WTC11 (cell line): ENCODE measurements at regions not wholly inside any gene's neighbourhood (a gene's known extent, or its start where the extent isn't known, plus 50 kb on each side); places are given as distances from the start of the nearest gene placed in this dataset.

Experiments
- ATAC-seq: fragments of 200-7000 bp; cut with Tn5 transposase; 2 replicates; pipeline ENCODE4 v1.10.0; 2021; ENCODE audit warnings: mild to moderate bottlenecking, moderate library complexity
- CTCF ChIA-PET: fragments of 300-600 bp; sonication (Branson Sonifier 250); formaldehyde crosslinking; loops from one replicate; lab custom pipeline; 2021; ENCODE audit warnings: antibody characterized with exemption; lab: Charles Lee
- POLR2A ChIA-PET: fragments of 350-600 bp; sonication (Branson Sonifier 250); formaldehyde crosslinking; loops from one replicate; lab custom pipeline; 2021; ENCODE audit warnings: antibody characterized with exemption; lab: Charles Lee
- DNase-seq: peaks from one replicate; pipeline ENCODE4 v3.0.0; 2021; ENCODE audit warnings: low spot score
- H3K27ac Mint-ChIP-seq: 2 replicates; pipeline ENCODE4 v1.8.0; 2021; ENCODE audit warnings: mixed read lengths
- H3K27me3 Mint-ChIP-seq: 2 replicates; pipeline ENCODE4 v1.8.0; 2021; ENCODE audit warnings: low read depth, mild to moderate bottlenecking, moderate library complexity, mixed read lengths
- H3K36me3 Mint-ChIP-seq: 2 replicates; pipeline ENCODE4 v1.8.0; 2021; ENCODE audit warnings: mixed read lengths
- H3K4me1 Mint-ChIP-seq: 2 replicates; pipeline ENCODE4 v1.8.0; 2022; ENCODE audit warnings: mixed read lengths
- H3K4me3 Mint-ChIP-seq: 2 replicates; pipeline ENCODE4 v1.8.0; 2021; ENCODE audit warnings: mild to moderate bottlenecking, moderate library complexity, mixed read lengths
- H3K9me3 Mint-ChIP-seq: 2 replicates; pipeline ENCODE4 v1.8.0; 2021; ENCODE audit warnings: mixed read lengths
- AFF4 ChIP-seq: sonication (generic); formaldehyde crosslinking; IDR thresholded peaks from 2 replicates; pipeline ENCODE4 v1.8.1; 2023; ENCODE audit warnings: mild to moderate bottlenecking, missing genetic modification reagents, borderline replicate concordance
- ATF3 ChIP-seq: sonication (generic); formaldehyde crosslinking; conservative IDR thresholded peaks from 2 replicates; pipeline ENCODE4 v1.8.1; 2022; ENCODE audit warnings: mild to moderate bottlenecking, missing genetic modification reagents
- EMX1 ChIP-seq: fragments of 250-450 bp; sonication (Bioruptor Pico); IDR thresholded peaks from 2 replicates; pipeline ENCODE4 v1.8.0; 2021; ENCODE audit warnings: mild to moderate bottlenecking
- FOXP4 ChIP-seq: sonication (generic); formaldehyde crosslinking; IDR thresholded peaks from 2 replicates; pipeline ENCODE4 v1.8.0; 2022; ENCODE audit warnings: mild to moderate bottlenecking, missing genetic modification reagents
- GABPB1 ChIP-seq: sonication (generic); formaldehyde crosslinking; IDR thresholded peaks from 2 replicates; pipeline ENCODE4 v1.8.1; 2023; ENCODE audit warnings: mild to moderate bottlenecking, missing genetic modification reagents
- GTF2I ChIP-seq: fragments of 250-450 bp; sonication (Bioruptor Pico); conservative IDR thresholded peaks from 2 replicates; pipeline ENCODE4 v1.4.0; 2021; ENCODE audit warnings: mild to moderate bottlenecking
- IRF2 ChIP-seq: sonication (generic); formaldehyde crosslinking; IDR thresholded peaks from 2 replicates; pipeline ENCODE4 v1.8.0; 2022; ENCODE audit warnings: low read depth, missing genetic modification reagents, borderline replicate concordance
- NR1H2 ChIP-seq: sonication (generic); formaldehyde crosslinking; IDR thresholded peaks from 2 replicates; pipeline ENCODE4 v1.9.0; 2021; ENCODE audit warnings: mild to moderate bottlenecking, moderate library complexity, missing genetic modification reagents
- NR3C1 ChIP-seq: sonication (generic); formaldehyde crosslinking; conservative IDR thresholded peaks from 2 replicates; pipeline ENCODE4 v1.8.1; 2023; ENCODE audit warnings: low read depth, mild to moderate bottlenecking, missing genetic modification reagents
- PREB ChIP-seq: sonication (generic); formaldehyde crosslinking; IDR thresholded peaks from 2 replicates; pipeline ENCODE4 v1.8.1; 2022; ENCODE audit warnings: mild to moderate bottlenecking, missing genetic modification reagents, moderate library complexity, borderline replicate concordance
- SOX15 ChIP-seq: fragments of 250-450 bp; sonication (Bioruptor Pico); IDR thresholded peaks from 2 replicates; pipeline ENCODE4 v1.9.0; 2021; ENCODE audit warnings: mild to moderate bottlenecking
- TEAD1 ChIP-seq: sonication (generic); formaldehyde crosslinking; IDR thresholded peaks from 2 replicates; pipeline ENCODE4 v1.8.0; 2022; ENCODE audit warnings: mild to moderate bottlenecking, missing genetic modification reagents
- ZMAT4 ChIP-seq: fragments of 250-450 bp; sonication (Bioruptor Pico); IDR thresholded peaks from 2 replicates; pipeline ENCODE4 v1.9.0; 2021; ENCODE audit warnings: mild to moderate bottlenecking
- ZNF532 ChIP-seq: fragments of 250-450 bp; sonication (Bioruptor Pico); IDR thresholded peaks from 2 replicates; pipeline ENCODE4 v1.9.0; 2021; ENCODE audit warnings: mild to moderate bottlenecking, borderline replicate concordance
- TF ChIP-seq, protein P1 (sequence below): sonication (generic); formaldehyde crosslinking; IDR thresholded peaks from 2 replicates; pipeline ENCODE4 v1.8.1; 2023; ENCODE audit warnings: mild to moderate bottlenecking, moderate library complexity, missing genetic modification reagents
- TF ChIP-seq, protein P2 (sequence below): sonication (generic); formaldehyde crosslinking; IDR thresholded peaks from 2 replicates; pipeline ENCODE4 v1.8.1; 2023; ENCODE audit warnings: mild to moderate bottlenecking, missing genetic modification reagents
- TF ChIP-seq, protein P3 (sequence below): sonication (generic); formaldehyde crosslinking; IDR thresholded peaks from 2 replicates; pipeline ENCODE4 v1.8.0; 2022; ENCODE audit warnings: mild to moderate bottlenecking, missing genetic modification reagents
- TF ChIP-seq, protein P4 (sequence below): sonication (generic); formaldehyde crosslinking; IDR thresholded peaks from 2 replicates; pipeline ENCODE4 v1.8.1; 2023; ENCODE audit warnings: mild to moderate bottlenecking, missing genetic modification reagents, moderate library complexity

DNA sequence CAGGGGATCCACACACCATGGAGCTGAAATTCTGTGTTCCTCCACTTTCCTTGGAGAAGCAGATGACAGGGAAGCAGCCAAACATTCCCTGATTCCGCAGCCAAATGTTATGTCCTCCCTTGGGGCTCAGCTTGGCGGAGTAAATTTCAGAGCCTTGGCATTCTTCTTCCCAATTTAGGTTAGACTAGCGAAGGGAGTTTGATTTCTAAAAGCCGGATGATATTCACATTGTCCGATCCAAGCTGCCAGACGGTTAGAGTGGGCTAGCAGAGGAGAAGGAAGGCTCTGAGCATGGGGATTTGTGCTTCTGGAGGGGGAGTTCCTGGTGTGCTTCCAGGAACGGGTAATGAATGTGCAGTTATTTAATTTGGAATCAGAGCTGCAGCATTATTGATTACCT, 380.4 kb upstream of the EEF2KMT start (continued):
- TF ChIP-seq, protein P1, sequence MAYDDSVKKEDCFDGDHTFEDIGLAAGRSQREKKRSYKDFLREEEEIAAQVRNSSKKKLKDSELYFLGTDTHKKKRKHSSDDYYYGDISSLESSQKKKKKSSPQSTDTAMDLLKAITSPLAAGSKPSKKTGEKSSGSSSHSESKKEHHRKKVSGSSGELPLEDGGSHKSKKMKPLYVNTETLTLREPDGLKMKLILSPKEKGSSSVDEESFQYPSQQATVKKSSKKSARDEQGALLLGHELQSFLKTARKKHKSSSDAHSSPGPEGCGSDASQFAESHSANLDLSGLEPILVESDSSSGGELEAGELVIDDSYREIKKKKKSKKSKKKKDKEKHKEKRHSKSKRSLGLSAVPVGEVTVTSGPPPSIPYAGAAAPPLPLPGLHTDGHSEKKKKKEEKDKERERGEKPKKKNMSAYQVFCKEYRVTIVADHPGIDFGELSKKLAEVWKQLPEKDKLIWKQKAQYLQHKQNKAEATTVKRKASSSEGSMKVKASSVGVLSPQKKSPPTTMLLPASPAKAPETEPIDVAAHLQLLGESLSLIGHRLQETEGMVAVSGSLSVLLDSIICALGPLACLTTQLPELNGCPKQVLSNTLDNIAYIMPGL (CRISPR knock-in tag), result no peak
- TF ChIP-seq, protein P2, sequence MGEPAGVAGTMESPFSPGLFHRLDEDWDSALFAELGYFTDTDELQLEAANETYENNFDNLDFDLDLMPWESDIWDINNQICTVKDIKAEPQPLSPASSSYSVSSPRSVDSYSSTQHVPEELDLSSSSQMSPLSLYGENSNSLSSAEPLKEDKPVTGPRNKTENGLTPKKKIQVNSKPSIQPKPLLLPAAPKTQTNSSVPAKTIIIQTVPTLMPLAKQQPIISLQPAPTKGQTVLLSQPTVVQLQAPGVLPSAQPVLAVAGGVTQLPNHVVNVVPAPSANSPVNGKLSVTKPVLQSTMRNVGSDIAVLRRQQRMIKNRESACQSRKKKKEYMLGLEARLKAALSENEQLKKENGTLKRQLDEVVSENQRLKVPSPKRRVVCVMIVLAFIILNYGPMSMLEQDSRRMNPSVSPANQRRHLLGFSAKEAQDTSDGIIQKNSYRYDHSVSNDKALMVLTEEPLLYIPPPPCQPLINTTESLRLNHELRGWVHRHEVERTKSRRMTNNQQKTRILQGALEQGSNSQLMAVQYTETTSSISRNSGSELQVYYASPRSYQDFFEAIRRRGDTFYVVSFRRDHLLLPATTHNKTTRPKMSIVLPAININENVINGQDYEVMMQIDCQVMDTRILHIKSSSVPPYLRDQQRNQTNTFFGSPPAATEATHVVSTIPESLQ, result no peak
- TF ChIP-seq, protein P3, sequence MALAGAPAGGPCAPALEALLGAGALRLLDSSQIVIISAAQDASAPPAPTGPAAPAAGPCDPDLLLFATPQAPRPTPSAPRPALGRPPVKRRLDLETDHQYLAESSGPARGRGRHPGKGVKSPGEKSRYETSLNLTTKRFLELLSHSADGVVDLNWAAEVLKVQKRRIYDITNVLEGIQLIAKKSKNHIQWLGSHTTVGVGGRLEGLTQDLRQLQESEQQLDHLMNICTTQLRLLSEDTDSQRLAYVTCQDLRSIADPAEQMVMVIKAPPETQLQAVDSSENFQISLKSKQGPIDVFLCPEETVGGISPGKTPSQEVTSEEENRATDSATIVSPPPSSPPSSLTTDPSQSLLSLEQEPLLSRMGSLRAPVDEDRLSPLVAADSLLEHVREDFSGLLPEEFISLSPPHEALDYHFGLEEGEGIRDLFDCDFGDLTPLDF (CRISPR knock-in tag), result no peak
- TF ChIP-seq ATF3 (CRISPR knock-in tag) (no peak), NR1H2 (CRISPR knock-in tag) (no peak), NR3C1 (no peak), ZNF532 (CRISPR knock-in tag) (no peak), ZMAT4 (CRISPR knock-in tag) (no peak), GTF2I (CRISPR knock-in tag) (no peak), EMX1 (CRISPR knock-in tag) (no peak), GABPB1 (CRISPR knock-in tag) (no peak)
- TF ChIP-seq, protein P4, sequence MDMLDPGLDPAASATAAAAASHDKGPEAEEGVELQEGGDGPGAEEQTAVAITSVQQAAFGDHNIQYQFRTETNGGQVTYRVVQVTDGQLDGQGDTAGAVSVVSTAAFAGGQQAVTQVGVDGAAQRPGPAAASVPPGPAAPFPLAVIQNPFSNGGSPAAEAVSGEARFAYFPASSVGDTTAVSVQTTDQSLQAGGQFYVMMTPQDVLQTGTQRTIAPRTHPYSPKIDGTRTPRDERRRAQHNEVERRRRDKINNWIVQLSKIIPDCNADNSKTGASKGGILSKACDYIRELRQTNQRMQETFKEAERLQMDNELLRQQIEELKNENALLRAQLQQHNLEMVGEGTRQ (CRISPR knock-in tag), result no peak
- TF ChIP-seq, all 79 proteins: peak for 0

DNA sequence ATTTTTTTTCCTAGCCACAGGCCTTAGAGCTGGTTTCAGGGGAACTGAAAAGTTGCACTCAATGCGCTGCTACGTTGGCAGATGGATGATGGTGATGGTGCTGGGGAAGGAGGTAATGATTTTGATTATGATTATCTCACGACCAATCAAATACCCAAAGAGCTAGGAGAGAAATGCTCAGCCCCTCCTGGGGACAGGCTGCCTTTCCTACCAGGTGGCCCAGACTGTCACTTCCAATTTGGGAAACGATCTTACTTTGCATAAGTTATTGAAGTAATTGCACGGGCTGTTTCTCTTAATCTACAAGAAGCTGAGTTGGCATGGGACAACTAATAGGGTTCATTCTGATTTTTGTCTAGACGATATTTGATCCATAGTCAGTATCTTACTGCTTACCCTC, 379.7 kb upstream of the EEF2KMT start:
- DNase-seq (no peak), ATAC-seq (no peak)
- no peak overlapping the region for H3K27ac Mint-ChIP-seq
- H3K4me3 Mint-ChIP-seq, result no peak overlapping the region
- CTCF ChIA-PET, result interaction anchor here (6.2 kb wide), 1 partner anchor 13 kb away, joined by 31 read pairs; no protein-coding TSS in a partner anchor
- POLR2A ChIA-PET, result no interaction called here
- H3K4me1 Mint-ChIP-seq, result peaks cover 20% of the 10 kb centered on the region
- H3K9me3 Mint-ChIP-seq, result peaks cover 9% of the 10 kb centered on the region
- 0 out of 2 replicates have a peak, but pooled peaks cover 2% of the 10 kb centered on the region for H3K36me3 Mint-ChIP-seq
- peaks cover 16% of the 10 kb centered on the region for H3K27me3 Mint-ChIP-seq
- TF ChIP-seq AFF4 (CRISPR knock-in tag) (no peak), FOXP4 (no peak), NR3C1 (no peak), IRF2 (no peak), SOX15 (CRISPR knock-in tag) (no peak), PREB (no peak), TEAD1 (no peak)
